ENCODE measurements at regions not wholly inside any gene's neighbourhood (a gene's known extent, or its start where the extent isn't known, plus 50 kb on each side); places are given as distances from the start of the nearest gene placed in this dataset.

GRCh38 chr20:50304501-50304856 lies 113.8 kb downstream of the CEBPB start:
- H3K36me3 ChIP-seq, result no peaks in the 10 kb centered on the region
- no peak for DNase-seq
- no peak overlapping the region for H3K4me3 ChIP-seq (ENCODE audit: low read depth, low read length)
- H3K27me3 ChIP-seq (ENCODE audit: insufficient read depth, low read depth, severe bottlenecking), result no peaks in the 10 kb centered on the region
- H3K27ac ChIP-seq, result no peak overlapping the region
- no peaks in the 10 kb centered on the region for H3K9me3 ChIP-seq (ENCODE audit: severe bottlenecking)
- TF ChIP-seq CTCF (IDR thresholded peaks at IDR 0.05; ENCODE audit: low read depth, low read length), result no peak

GRCh38 chr20:50304923-50305635 lies 114.4 kb downstream of the CEBPB start:
- DNase-seq, result no peak
- H3K4me3 ChIP-seq (ENCODE audit: low read depth, low read length), result no peak overlapping the region
- no peaks in the 10 kb centered on the region for H3K36me3 ChIP-seq
- no peak overlapping the region for H3K27ac ChIP-seq
- H3K27me3 ChIP-seq (ENCODE audit: insufficient read depth, low read depth, severe bottlenecking), result no peaks in the 10 kb centered on the region
- no peak for TF ChIP-seq CTCF (IDR thresholded peaks at IDR 0.05; ENCODE audit: low read depth, low read length)
- no peaks in the 10 kb centered on the region for H3K9me3 ChIP-seq (ENCODE audit: severe bottlenecking)

GRCh38 chr20:50305636-50306477 lies 115.2 kb downstream of the CEBPB start:
- H3K27ac ChIP-seq, result no peak overlapping the region
- H3K4me3 ChIP-seq (ENCODE audit: low read depth, low read length), result no peak overlapping the region
- no peaks in the 10 kb centered on the region for H3K36me3 ChIP-seq
- H3K27me3 ChIP-seq (ENCODE audit: insufficient read depth, low read depth, severe bottlenecking), result no peaks in the 10 kb centered on the region
- H3K9me3 ChIP-seq (ENCODE audit: severe bottlenecking), result no peaks in the 10 kb centered on the region
- peak; percentile 58 for DNase-seq
- TF ChIP-seq CTCF (IDR thresholded peaks at IDR 0.05; ENCODE audit: low read depth, low read length), result no peak

GRCh38 chr20:50306478-50307423 lies 116.1 kb downstream of the CEBPB start:
- no peak for TF ChIP-seq CTCF (IDR thresholded peaks at IDR 0.05; ENCODE audit: low read depth, low read length)
- DNase-seq, result no peak
- no peaks in the 10 kb centered on the region for H3K9me3 ChIP-seq (ENCODE audit: severe bottlenecking)
- H3K27ac ChIP-seq, result no peak overlapping the region
- H3K27me3 ChIP-seq (ENCODE audit: insufficient read depth, low read depth, severe bottlenecking), result no peaks in the 10 kb centered on the region
- no peaks in the 10 kb centered on the region for H3K36me3 ChIP-seq
- no peak overlapping the region for H3K4me3 ChIP-seq (ENCODE audit: low read depth, low read length)

GRCh38 chr20:50308166-50308512 lies 117.5 kb downstream of the CEBPB start:
- no peaks in the 10 kb centered on the region for H3K9me3 ChIP-seq (ENCODE audit: severe bottlenecking)
- H3K27me3 ChIP-seq (ENCODE audit: insufficient read depth, low read depth, severe bottlenecking), result no peaks in the 10 kb centered on the region
- no peaks in the 10 kb centered on the region for H3K36me3 ChIP-seq
- peak overlapping the region; percentile 82 for H3K27ac ChIP-seq
- 0 out of 2 replicates have a peak overlapping the region, but pooled peaks have one; percentile 2 for H3K4me3 ChIP-seq (ENCODE audit: low read depth, low read length)
- no peak for TF ChIP-seq CTCF (IDR thresholded peaks at IDR 0.05; ENCODE audit: low read depth, low read length)
- no peak for DNase-seq
